B cell (primary cell): ENCODE measurements at regions not wholly inside any gene's neighbourhood (a gene's known extent, or its start where the extent isn't known, plus 50 kb on each side); places are given as distances from the start of the nearest gene placed in this dataset.

Source experiments
- ATAC-seq: fragments of 200-7000 bp; cut with Tn5 transposase; one replicate; pipeline ENCODE4 v1.10.0; 2021; ENCODE audit warnings: low read depth, mild to moderate bottlenecking, moderate number of reproducible peaks, moderate library complexity
- CTCF ChIA-PET: fragments of 350-600 bp; sonication (Branson Sonifier 250); formaldehyde crosslinking; loops from one replicate; lab custom pipeline; 2021; ENCODE audit warnings: antibody characterized with exemption, inconsistent platforms; lab: Charles Lee
- POLR2A ChIA-PET: fragments of 350-600 bp; sonication (Branson Sonifier 250); formaldehyde crosslinking; loops from one replicate; lab custom pipeline; 2021; ENCODE audit warnings: antibody characterized with exemption; lab: Charles Lee
- DNase-seq: peaks from one replicate; pipeline ENCODE4 v3.0.0; 2013
- H2AFZ ChIP-seq: 2 replicates; pipeline ENCODE4 v1.6.1; 2012; ENCODE audit warnings: mild to moderate bottlenecking, low read depth, low read length; ENCODE audit not compliant: insufficient read depth, poor library complexity, severe bottlenecking
- H3K27ac ChIP-seq, 2 donors: 1 replicate in 1 of 2; 2 replicates in 1 of 2; pipeline ENCODE4 v1.5.1; 2012 to 2013; ENCODE audit warnings: low read length in 2 of 2, mild to moderate bottlenecking in 2 of 2, moderate library complexity in 1 of 2
- H3K27me3 ChIP-seq, 4 experiments: fragments of 200-600 bp in 1 of 4; sonication (generic) in 1 of 4; replicated peaks in 1 of 4; 1 replicate in 2 of 4; 2 replicates in 2 of 4; pipeline versions ENCODE4 v1.6.1 to v1.7.0; 2013 to 2016; ENCODE audit warnings: low read length in 3 of 4, mild to moderate bottlenecking in 2 of 4, mixed read lengths in 1 of 4, moderate library complexity in 1 of 4; ENCODE audit not compliant: insufficient read depth in 4 of 4, control insufficient read depth in 3 of 4; ENCODE audit errors: control extremely low read depth in 1 of 4
- H3K36me3 ChIP-seq, 2 experiments: replicated peaks in 1 of 2; 1 replicate in 1 of 2; 2 replicates in 1 of 2; pipeline versions ENCODE4 v1.6.1 to v1.7.1; 2013; ENCODE audit warnings: low read length in 1 of 2; ENCODE audit not compliant: insufficient read depth in 2 of 2, control insufficient read depth in 1 of 2; ENCODE audit errors: control extremely low read depth in 1 of 2, extremely low read depth in 1 of 2
- H3K4me1 ChIP-seq, 2 donors: fragments of 200-600 bp in 1 of 2; sonication (generic) in 1 of 2; 1 replicate in 1 of 2; 2 replicates in 1 of 2; pipeline versions ENCODE4 v1.5.1 to v1.6.1; 2013 to 2017; ENCODE audit warnings: low read length in 2 of 2; ENCODE audit not compliant: control insufficient read depth in 2 of 2, insufficient read depth in 2 of 2
- H3K4me2 ChIP-seq: replicated peaks from 2 replicates; pipeline ENCODE3; 2012; ENCODE audit warnings: mild to moderate bottlenecking, low read depth, low read length; ENCODE audit not compliant: poor library complexity, severe bottlenecking
- H3K4me3 ChIP-seq, 5 experiments: fragments of 200-600 bp in 1 of 5; sonication (generic) in 1 of 5; 1 replicate in 3 of 5; 2 replicates in 2 of 5; pipeline versions ENCODE4 v1.5.1 to v1.7.0; 2011 to 2016; ENCODE audit warnings: low read length in 4 of 5, mild to moderate bottlenecking in 4 of 5, low read depth in 2 of 5, control low read depth in 1 of 5, moderate library complexity in 1 of 5; ENCODE audit not compliant: insufficient read depth in 1 of 5; ENCODE audit errors: control extremely low read depth in 1 of 5, extremely low read depth in 1 of 5
- H3K79me2 ChIP-seq: fragments of 200-600 bp; sonication (generic); one replicate; pipeline ENCODE4 v1.6.0; 2016; ENCODE audit warnings: low read length; ENCODE audit not compliant: control insufficient read depth, insufficient read depth
- H3K9ac ChIP-seq: fragments of 200-600 bp; sonication (generic); 2 replicates; pipeline ENCODE4 v1.6.1; 2017; ENCODE audit warnings: mild to moderate bottlenecking, low read length, moderate library complexity
- H3K9me3 ChIP-seq, 3 donors: one replicate each; pipeline versions ENCODE4 v1.6.1 to v1.7.1; 2013; ENCODE audit warnings: low read length in 2 of 3; ENCODE audit not compliant: control insufficient read depth in 2 of 3, insufficient read depth in 1 of 3; ENCODE audit errors: control extremely low read depth in 1 of 3
- H4K20me1 ChIP-seq: 2 replicates; pipeline ENCODE4 v1.6.0; 2012; ENCODE audit warnings: mild to moderate bottlenecking, low read length; ENCODE audit not compliant: insufficient read depth, control insufficient read depth, poor library complexity, severe bottlenecking
- H3K27ac Mint-ChIP-seq: one replicate; pipeline ENCODE4 v1.8.0; 2021; ENCODE audit warnings: mixed read lengths
- H3K27me3 Mint-ChIP-seq: one replicate; pipeline ENCODE4 v1.8.0; 2021; ENCODE audit warnings: mixed read lengths
- H3K4me1 Mint-ChIP-seq: one replicate; pipeline ENCODE4 v1.8.0; 2021; ENCODE audit warnings: mixed read lengths
- H3K4me3 Mint-ChIP-seq: one replicate; pipeline ENCODE4 v1.8.0; 2021; ENCODE audit warnings: mixed read lengths
- H3K9me3 Mint-ChIP-seq: one replicate; pipeline ENCODE4 v1.8.0; 2022; ENCODE audit warnings: mixed read lengths; ENCODE audit not compliant: insufficient read depth
- EZH2 ChIP-seq: IDR thresholded peaks from 2 replicates; pipeline ENCODE4 v1.6.1; 2012; ENCODE audit warnings: borderline replicate concordance, low read depth, mild to moderate bottlenecking, moderate library complexity, low read length; ENCODE audit not compliant: insufficient read depth, poor library complexity, severe bottlenecking
- WGBS: methylation state at CpG from one replicate; pipeline ENCODE4 v1.1.5; 2013; ENCODE audit warnings: missing lambda C conversion rate; ENCODE audit not compliant: insufficient coverage; 5-methylcytosine and 5-hydroxymethylcytosine counted together
- intact Hi-C: fragments of 100-400 bp; cut with micrococcal nuclease; formaldehyde crosslinking; loops from one replicate; pipeline ENCODE4 v1.10.0; 2022
- TF ChIP-seq, protein P1 (sequence below): fragments of 200-600 bp; IDR thresholded peaks from one replicate; pipeline ENCODE4 v1.8.0; 2022; ENCODE audit warnings: antibody characterized with exemption, mild to moderate bottlenecking

DNA sequence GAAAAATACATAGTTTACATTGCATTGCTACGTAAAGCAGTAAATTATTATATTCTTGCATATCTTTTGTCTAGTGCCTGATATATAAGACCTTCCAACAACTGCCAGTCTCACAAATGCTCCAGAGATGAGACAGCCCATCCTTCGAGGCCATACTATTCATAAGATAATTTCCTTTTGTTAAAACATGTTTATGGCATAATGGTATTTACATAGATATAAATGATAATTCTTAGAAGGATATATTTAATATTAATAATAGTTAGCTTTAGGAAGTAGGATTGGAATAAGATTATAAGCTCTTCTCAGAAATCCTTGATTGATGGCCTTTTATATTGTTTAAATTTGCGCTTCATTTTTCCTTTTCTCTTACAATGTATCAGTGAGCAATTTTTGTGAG lies 1410.1 kb upstream of the MIR17HG start:
- Mint-ChIP-seq H3K4me1 (no peaks in the 10 kb centered on the region), H3K4me3 (no peak overlapping the region), H3K27ac (no peak overlapping the region), H3K9me3 (peaks cover 4% of the 10 kb centered on the region), H3K27me3 (no peaks in the 10 kb centered on the region)
- DNase-seq (no peak), ATAC-seq (no peak)
- Histone ChIP-seq H2AFZ (no peak overlapping the region), H3K9me3 (no peaks in the 10 kb centered on the region), H3K27me3 (no peaks in the 10 kb centered on the region), H3K79me2 (no peaks in the 10 kb centered on the region), H3K4me1 (no peaks in the 10 kb centered on the region), H3K4me2 (no peak overlapping the region), H4K20me1 (no peaks in the 10 kb centered on the region), H3K9ac (no peak overlapping the region), H3K27ac (no peak overlapping the region), H3K36me3 (no peaks in the 10 kb centered on the region), H3K4me3 (no peak overlapping the region)
- CTCF ChIA-PET: no interaction called here
- POLR2A ChIA-PET: no interaction called here
- TF ChIP-seq, protein P1, sequence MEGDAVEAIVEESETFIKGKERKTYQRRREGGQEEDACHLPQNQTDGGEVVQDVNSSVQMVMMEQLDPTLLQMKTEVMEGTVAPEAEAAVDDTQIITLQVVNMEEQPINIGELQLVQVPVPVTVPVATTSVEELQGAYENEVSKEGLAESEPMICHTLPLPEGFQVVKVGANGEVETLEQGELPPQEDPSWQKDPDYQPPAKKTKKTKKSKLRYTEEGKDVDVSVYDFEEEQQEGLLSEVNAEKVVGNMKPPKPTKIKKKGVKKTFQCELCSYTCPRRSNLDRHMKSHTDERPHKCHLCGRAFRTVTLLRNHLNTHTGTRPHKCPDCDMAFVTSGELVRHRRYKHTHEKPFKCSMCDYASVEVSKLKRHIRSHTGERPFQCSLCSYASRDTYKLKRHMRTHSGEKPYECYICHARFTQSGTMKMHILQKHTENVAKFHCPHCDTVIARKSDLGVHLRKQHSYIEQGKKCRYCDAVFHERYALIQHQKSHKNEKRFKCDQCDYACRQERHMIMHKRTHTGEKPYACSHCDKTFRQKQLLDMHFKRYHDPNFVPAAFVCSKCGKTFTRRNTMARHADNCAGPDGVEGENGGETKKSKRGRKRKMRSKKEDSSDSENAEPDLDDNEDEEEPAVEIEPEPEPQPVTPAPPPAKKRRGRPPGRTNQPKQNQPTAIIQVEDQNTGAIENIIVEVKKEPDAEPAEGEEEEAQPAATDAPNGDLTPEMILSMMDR: no peak
- TF ChIP-seq EZH2: no peak
- intact Hi-C loops: no loop called here
- WGBS: no CpG with 5 or more reads among the region's 3 CpGs

DNA sequence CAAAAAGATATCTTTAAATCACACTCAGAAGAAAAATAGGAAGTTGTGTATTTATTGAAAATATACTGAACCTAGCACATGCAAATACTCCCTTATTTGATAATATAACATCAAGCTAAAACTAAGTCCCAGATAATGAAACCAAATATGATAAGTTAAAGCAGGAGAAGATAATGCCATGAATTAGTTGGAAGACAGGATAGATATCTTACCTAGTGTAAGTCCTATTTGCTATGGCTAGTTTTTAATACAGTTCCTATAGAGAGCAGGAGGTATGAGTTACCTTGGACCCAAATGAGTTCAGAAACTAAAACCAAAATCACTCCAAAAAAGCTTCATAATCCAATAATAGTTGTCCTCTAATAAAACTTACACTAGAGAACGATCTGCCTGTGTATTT lies 1407.1 kb upstream of the MIR17HG start:
- CTCF ChIA-PET: no interaction called here
- H3K4me3 ChIP-seq: no peak overlapping the region
- no peaks in the 10 kb centered on the region for H3K27me3 Mint-ChIP-seq
- intact Hi-C loops: no loop called here
- no peaks in the 10 kb centered on the region for H3K4me1 Mint-ChIP-seq
- H3K4me3 Mint-ChIP-seq: no peak overlapping the region
- TF ChIP-seq, protein P1: no peak
- no peak for TF ChIP-seq EZH2
- H3K9ac ChIP-seq: no peak overlapping the region
- H3K36me3 ChIP-seq: no peaks in the 10 kb centered on the region
- no peak for DNase-seq
- H3K9me3 ChIP-seq: no peaks in the 10 kb centered on the region
- no peaks in the 10 kb centered on the region for H3K27me3 ChIP-seq
- H2AFZ ChIP-seq: no peak overlapping the region
- no peak overlapping the region for H3K4me2 ChIP-seq
- no peaks in the 10 kb centered on the region for H4K20me1 ChIP-seq
- peaks cover 4% of the 10 kb centered on the region for H3K9me3 Mint-ChIP-seq
- no peaks in the 10 kb centered on the region for H3K4me1 ChIP-seq
- no peaks in the 10 kb centered on the region for H3K79me2 ChIP-seq
- no CpG with 5 or more reads among the region's 1 CpG for WGBS
- no peak overlapping the region for H3K27ac Mint-ChIP-seq
- POLR2A ChIA-PET: no interaction called here
- H3K27ac ChIP-seq: no peak overlapping the region
- ATAC-seq: no peak
